A673 (cell line): ENCODE measurements at regions not wholly inside any gene's neighbourhood (a gene's known extent, or its start where the extent isn't known, plus 50 kb on each side); places are given as distances from the start of the nearest gene placed in this dataset.

Experiments used
- BruUV-seq: library from RNA; stranded (reverse); fragments of 400-500 nt; replicated peaks from 2 replicates; lab custom pipeline; 2021; lab: Mats Ljungman, UMichigan
- CTCF ChIA-PET: fragments of 300-600 bp; sonication (Branson Sonifier 250); formaldehyde crosslinking; loops from one replicate; lab custom pipeline; 2022; ENCODE audit warnings: antibody characterized with exemption; lab: Charles Lee
- POLR2A ChIA-PET: fragments of 300-600 bp; sonication (Branson Sonifier 250); formaldehyde crosslinking; loops from one replicate; lab custom pipeline; 2022; ENCODE audit warnings: antibody characterized with exemption; ENCODE audit not compliant: low non-redundant PET; lab: Charles Lee
- DNase-seq: peaks from one replicate; pipeline ENCODE4 v3.0.0-alpha.2; 2015; ENCODE audit warnings: low spot score
- H3K27ac ChIP-seq: fragments of 200-600 bp; sonication (generic); 2 replicates; pipeline ENCODE4 v1.5.1; 2016; ENCODE audit warnings: mixed run types, low read depth, mild to moderate bottlenecking, mixed read lengths, antibody characterized with exemption, low read length; ENCODE audit not compliant: poor library complexity, severe bottlenecking
- H3K27me3 ChIP-seq: fragments of 200-600 bp; sonication (generic); replicated peaks from 2 replicates; pipeline ENCODE4 v1.6.1; 2017; ENCODE audit warnings: mixed run types, low read depth, mild to moderate bottlenecking, mixed read lengths, antibody characterized with exemption, low read length; ENCODE audit not compliant: insufficient read depth, poor library complexity
- H3K36me3 ChIP-seq: fragments of 200-600 bp; sonication (generic); 2 replicates; pipeline ENCODE4 v1.6.1; 2016; ENCODE audit warnings: mixed run types, mild to moderate bottlenecking, mixed read lengths, antibody characterized with exemption, low read length; ENCODE audit not compliant: insufficient read depth, poor library complexity, severe bottlenecking
- H3K4me1 ChIP-seq: fragments of 200-600 bp; sonication (generic); 2 replicates; pipeline ENCODE4 v1.6.1; 2017; ENCODE audit warnings: mixed run types, mild to moderate bottlenecking, mixed read lengths, antibody characterized with exemption, low read length; ENCODE audit not compliant: insufficient read depth, poor library complexity, severe bottlenecking
- H3K4me3 ChIP-seq: fragments of 200-600 bp; sonication (generic); 2 replicates; pipeline ENCODE4 v1.5.1; 2016; ENCODE audit warnings: low read depth, mixed run types, mild to moderate bottlenecking, mixed read lengths, low read length; ENCODE audit not compliant: poor library complexity, severe bottlenecking
- H3K9me3 ChIP-seq: fragments of 200-600 bp; sonication (generic); 2 replicates; pipeline ENCODE4 v1.6.1; 2016; ENCODE audit warnings: mixed run types, low read depth, mild to moderate bottlenecking, mixed read lengths, antibody characterized with exemption, low read length; ENCODE audit not compliant: poor library complexity, severe bottlenecking
- EZH2 ChIP-seq: fragments of 200-600 bp; sonication (generic); IDR thresholded peaks from 2 replicates; pipeline ENCODE4 v1.6.1; 2017; ENCODE audit warnings: borderline replicate concordance, low read depth, mild to moderate bottlenecking, mixed read lengths, antibody characterized with exemption, low read length; ENCODE audit not compliant: poor library complexity, severe bottlenecking
- intact Hi-C: fragments of 100-400 bp; cut with micrococcal nuclease; formaldehyde crosslinking; loops from one replicate; pipeline ENCODE4 v1.10.0; 2022; ENCODE audit not compliant: unreplicated experiment
- TF ChIP-seq, protein P1 (sequence below): fragments of 300-800, 200-600 bp; sonication (generic); conservative IDR thresholded peaks from 2 replicates; pipeline ENCODE4 v1.5.1; 2017; ENCODE audit warnings: low read depth, mild to moderate bottlenecking, antibody characterized with exemption, low read length, moderate library complexity, mixed read lengths

DNA sequence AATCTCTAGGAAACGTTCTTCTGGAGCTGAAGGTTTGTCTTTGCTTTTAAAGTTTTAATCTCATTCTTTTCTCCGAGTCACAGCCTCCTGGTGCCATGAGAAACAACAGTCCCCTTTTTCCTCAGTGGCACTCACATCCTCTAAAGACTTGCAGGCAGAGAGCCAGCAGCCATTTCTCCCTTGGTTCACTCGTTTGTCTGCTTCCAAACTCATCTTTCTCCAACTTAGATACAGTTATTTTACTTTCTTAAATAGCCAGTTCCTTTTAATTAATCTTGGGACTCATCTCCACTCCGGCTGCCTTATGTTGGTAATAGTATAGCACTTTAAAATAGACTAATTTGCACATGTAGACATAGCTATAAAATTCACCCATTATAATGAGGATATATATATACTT lies 555.2 kb downstream of the FGF9 start:
- Histone ChIP-seq H3K27me3 (no peaks in the 10 kb centered on the region), H3K4me3 (no peak overlapping the region), H3K36me3 (no peaks in the 10 kb centered on the region), H3K9me3 (no peaks in the 10 kb centered on the region), H3K27ac (no peak overlapping the region), H3K4me1 (no peaks in the 10 kb centered on the region)
- TF ChIP-seq EZH2: no peak
- TF ChIP-seq, protein P1, sequence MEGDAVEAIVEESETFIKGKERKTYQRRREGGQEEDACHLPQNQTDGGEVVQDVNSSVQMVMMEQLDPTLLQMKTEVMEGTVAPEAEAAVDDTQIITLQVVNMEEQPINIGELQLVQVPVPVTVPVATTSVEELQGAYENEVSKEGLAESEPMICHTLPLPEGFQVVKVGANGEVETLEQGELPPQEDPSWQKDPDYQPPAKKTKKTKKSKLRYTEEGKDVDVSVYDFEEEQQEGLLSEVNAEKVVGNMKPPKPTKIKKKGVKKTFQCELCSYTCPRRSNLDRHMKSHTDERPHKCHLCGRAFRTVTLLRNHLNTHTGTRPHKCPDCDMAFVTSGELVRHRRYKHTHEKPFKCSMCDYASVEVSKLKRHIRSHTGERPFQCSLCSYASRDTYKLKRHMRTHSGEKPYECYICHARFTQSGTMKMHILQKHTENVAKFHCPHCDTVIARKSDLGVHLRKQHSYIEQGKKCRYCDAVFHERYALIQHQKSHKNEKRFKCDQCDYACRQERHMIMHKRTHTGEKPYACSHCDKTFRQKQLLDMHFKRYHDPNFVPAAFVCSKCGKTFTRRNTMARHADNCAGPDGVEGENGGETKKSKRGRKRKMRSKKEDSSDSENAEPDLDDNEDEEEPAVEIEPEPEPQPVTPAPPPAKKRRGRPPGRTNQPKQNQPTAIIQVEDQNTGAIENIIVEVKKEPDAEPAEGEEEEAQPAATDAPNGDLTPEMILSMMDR: no peak
- ChIA-PET CTCF (no interaction called here), POLR2A (no interaction called here)
- intact Hi-C loops: no loop called here
- no TSS peak for BruUV-seq
- no peak for DNase-seq

DNA sequence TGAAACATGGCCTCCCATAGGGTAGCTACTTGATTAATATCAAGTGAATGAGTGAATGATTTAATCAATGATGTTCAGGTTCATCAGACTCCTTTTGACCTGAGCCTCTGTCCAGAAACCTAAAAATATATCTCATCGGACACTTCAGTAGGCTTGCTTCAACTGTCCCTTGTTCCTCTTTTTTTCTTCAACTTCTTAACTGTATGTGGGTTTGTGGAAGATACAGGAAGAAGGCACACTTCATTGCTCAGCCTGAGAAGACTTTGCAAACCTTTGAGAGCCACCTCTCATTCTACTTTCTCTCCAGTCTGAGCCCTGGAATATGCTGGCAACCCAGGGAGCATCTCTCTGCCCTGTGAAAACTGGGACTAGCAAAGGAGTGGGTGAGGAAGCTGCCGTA lies 557.0 kb downstream of the FGF9 start:
- POLR2A ChIA-PET: no interaction called here
- H3K4me3 ChIP-seq: no peak overlapping the region
- CTCF ChIA-PET: no interaction called here
- no TSS peak for BruUV-seq
- intact Hi-C loops: no loop called here
- TF ChIP-seq EZH2: no peak
- TF ChIP-seq, protein P1: no peak
- H3K4me1 ChIP-seq: no peaks in the 10 kb centered on the region
- no peaks in the 10 kb centered on the region for H3K27me3 ChIP-seq
- H3K9me3 ChIP-seq: no peaks in the 10 kb centered on the region
- H3K36me3 ChIP-seq: no peaks in the 10 kb centered on the region
- H3K27ac ChIP-seq: no peak overlapping the region
- DNase-seq: no peak

DNA sequence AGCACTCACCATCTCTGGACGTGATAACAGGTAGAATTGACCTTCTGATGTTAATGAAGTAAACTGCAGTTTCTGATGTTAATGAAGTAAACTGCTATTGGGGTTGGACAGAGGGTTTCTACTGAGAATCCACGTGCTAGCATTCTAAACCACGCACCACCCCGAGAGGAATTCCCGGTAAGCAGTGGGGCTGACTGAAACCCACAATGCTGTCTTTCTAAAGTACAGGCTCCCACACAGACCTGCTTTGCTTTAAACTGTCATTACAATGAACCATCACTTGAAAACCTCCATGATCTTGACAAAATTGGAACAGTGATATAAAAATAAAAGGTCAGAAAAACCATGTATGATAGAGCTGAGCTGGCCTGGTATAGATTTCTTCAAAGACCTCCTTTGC lies 559.0 kb downstream of the FGF9 start:
- TF ChIP-seq, protein P1: no peak
- TF ChIP-seq EZH2: no peak
- no peaks in the 10 kb centered on the region for H3K9me3 ChIP-seq
- ChIA-PET CTCF (no interaction called here), POLR2A (no interaction called here)
- no peaks in the 10 kb centered on the region for H3K36me3 ChIP-seq
- no peaks in the 10 kb centered on the region for H3K27me3 ChIP-seq
- DNase-seq: no peak
- H3K27ac ChIP-seq: no peak overlapping the region
- H3K4me1 ChIP-seq: no peaks in the 10 kb centered on the region
- no TSS peak for BruUV-seq
- intact Hi-C loops: no loop called here
- H3K4me3 ChIP-seq: no peak overlapping the region
